ENCODE measurements at regions not wholly inside any gene's neighbourhood (a gene's known extent, or its start where the extent isn't known, plus 50 kb on each side); places are given as distances from the start of the nearest gene placed in this dataset.

- Histone ChIP-seq H3K27ac (no peak overlapping the region), H3K4me3 (no peak overlapping the region), H3K36me3 (no peaks in the 10 kb centered on the region), H3K27me3 (no peaks in the 10 kb centered on the region), H3K9me3 (no peaks in the 10 kb centered on the region), H3K4me1 (ENCODE audit: insufficient read depth) (no peaks in the 10 kb centered on the region)
- 57 to 78% (median 70%) methylated on average over 1 of the region's 1 CpG for WGBS, 3 donors
- no peak for DNase-seq
- TF ChIP-seq CTCF (IDR thresholded peaks at IDR 0.05) (no peak), POLR2A (IDR thresholded peaks at IDR 0.05) (no peak), EP300 (IDR thresholded peaks at IDR 0.05) (no peak)
- intact Hi-C loops (cut with DNase I): no loop called here
These were observed 1609.1 kb downstream of the REEP3 start for GRCh38 chr10:65130162-65130758.

GRCh38 chr10:65133652-65134051 lies 1612.5 kb downstream of the REEP3 start:
- no peak for DNase-seq
- no peaks in the 10 kb centered on the region for H3K27me3 ChIP-seq
- H3K27ac ChIP-seq: no peak overlapping the region
- no peaks in the 10 kb centered on the region for H3K9me3 ChIP-seq
- TF ChIP-seq EP300 (IDR thresholded peaks at IDR 0.05) (no peak), CTCF (IDR thresholded peaks at IDR 0.05) (no peak), POLR2A (IDR thresholded peaks at IDR 0.05) (no peak)
- H3K36me3 ChIP-seq: no peaks in the 10 kb centered on the region
- H3K4me1 ChIP-seq (ENCODE audit: insufficient read depth): no peaks in the 10 kb centered on the region
- 87 to 94% (median 90%) methylated on average over 5 of the region's 5 CpGs for WGBS, 3 donors
- H3K4me3 ChIP-seq: no peak overlapping the region
- intact Hi-C loops (cut with DNase I): no loop called here

- H3K4me1 ChIP-seq (ENCODE audit: insufficient read depth): no peaks in the 10 kb centered on the region
- H3K4me3 ChIP-seq: no peak overlapping the region
- TF ChIP-seq POLR2A (IDR thresholded peaks at IDR 0.05) (no peak), CTCF (IDR thresholded peaks at IDR 0.05) (no peak), EP300 (IDR thresholded peaks at IDR 0.05) (no peak)
- H3K27me3 ChIP-seq: no peaks in the 10 kb centered on the region
- no peak for DNase-seq
- H3K36me3 ChIP-seq: no peaks in the 10 kb centered on the region
- intact Hi-C loops (cut with DNase I): no loop called here
- WGBS, 3 donors: 0 to 15% (median 10%) methylated on average over 1 of the region's 1 CpG
- no peak overlapping the region for H3K27ac ChIP-seq
- H3K9me3 ChIP-seq: no peaks in the 10 kb centered on the region
These were observed 1614.3 kb downstream of the REEP3 start for GRCh38 chr10:65135508-65135907.

GRCh38 chr10:65142641-65143435 lies 1621.6 kb downstream of the REEP3 start:
- no peak for DNase-seq
- H3K4me1 ChIP-seq (ENCODE audit: insufficient read depth): no peaks in the 10 kb centered on the region

More at GRCh38 chr10:65142641-65143435, 1621.6 kb downstream of the REEP3 start:
- intact Hi-C loops (cut with DNase I): no loop called here
- H3K9me3 ChIP-seq: no peaks in the 10 kb centered on the region
- no peaks in the 10 kb centered on the region for H3K36me3 ChIP-seq
- TF ChIP-seq CTCF (IDR thresholded peaks at IDR 0.05) (no peak), EP300 (IDR thresholded peaks at IDR 0.05) (no peak), POLR2A (IDR thresholded peaks at IDR 0.05) (no peak)
- H3K4me3 ChIP-seq: no peak overlapping the region
- H3K27me3 ChIP-seq: no peaks in the 10 kb centered on the region
- H3K27ac ChIP-seq: no peak overlapping the region
- WGBS, 3 donors: 85 to 89% (median 87%) methylated on average over 2 of the region's 2 CpGs
